GM12864 (cell line): ENCODE measurements at regions not wholly inside any gene's neighbourhood (a gene's known extent, or its start where the extent isn't known, plus 50 kb on each side); places are given as distances from the start of the nearest gene placed in this dataset.

Source experiments
- DNase-seq: peaks from one replicate; pipeline ENCODE4 v3.0.0-alpha.2; 2011; ENCODE audit warnings: low read depth
- H3K4me3 ChIP-seq: 2 replicates; pipeline ENCODE4 v1.5.1; 2011; ENCODE audit warnings: mild to moderate bottlenecking, low read depth, low read length, control low read depth
- TF ChIP-seq, protein P1 (sequence below): IDR thresholded peaks from 2 replicates; pipeline ENCODE4 v1.5.1; 2011; ENCODE audit warnings: low read depth, mild to moderate bottlenecking, moderate library complexity, low read length, control low read depth, inconsistent platforms; ENCODE audit errors: missing control alignments

DNA sequence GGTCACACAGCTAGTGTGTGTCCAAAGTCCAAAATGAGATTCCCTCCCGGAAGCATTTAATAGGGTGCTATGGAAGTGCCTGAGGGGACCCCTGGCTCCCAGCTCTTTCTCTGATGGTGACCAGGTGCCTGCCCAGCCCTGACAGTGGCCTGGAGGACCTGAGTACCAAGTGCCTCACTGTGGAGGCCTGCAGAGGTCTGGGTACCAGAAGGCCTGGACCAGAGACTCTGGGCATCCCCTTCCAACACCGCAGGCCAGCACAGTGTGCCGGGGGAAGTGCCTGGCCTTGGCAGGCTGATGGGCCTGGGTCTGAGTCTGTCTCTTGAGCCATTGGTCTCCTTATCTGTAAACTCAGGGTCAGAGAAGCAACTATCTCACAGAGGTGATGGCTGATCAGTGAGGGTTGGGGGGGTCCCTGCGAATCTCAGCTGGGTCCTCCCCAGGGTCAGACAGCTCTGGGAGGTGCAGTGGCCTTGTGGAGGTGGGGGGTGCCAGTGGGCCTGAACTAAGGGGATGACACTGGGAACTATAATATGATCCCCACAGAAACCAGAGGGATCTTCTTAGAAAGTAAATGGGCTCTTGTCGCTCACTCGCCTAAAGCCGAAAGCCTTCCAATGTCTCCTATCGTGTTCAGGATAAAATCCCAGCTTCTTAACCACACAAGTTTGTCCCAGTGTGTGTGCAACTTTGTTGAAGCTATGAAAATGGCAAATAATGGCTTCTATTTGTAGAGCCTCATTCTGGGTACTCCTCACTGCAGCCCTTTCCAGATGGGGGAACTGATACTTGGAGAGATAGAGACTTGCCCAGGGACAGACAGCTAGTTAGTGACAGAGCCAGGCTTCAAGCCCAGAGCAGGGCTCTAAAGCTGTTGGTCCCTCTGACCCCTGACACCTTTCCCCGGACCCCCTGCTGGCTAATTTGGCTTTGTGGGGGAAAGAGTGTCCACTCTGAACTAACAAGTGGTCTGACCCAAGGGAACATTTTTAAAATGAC is 225.1 kb downstream of the TFCP2L1 start:
- H3K4me3 ChIP-seq: no peak overlapping the region
- TF ChIP-seq, protein P1, sequence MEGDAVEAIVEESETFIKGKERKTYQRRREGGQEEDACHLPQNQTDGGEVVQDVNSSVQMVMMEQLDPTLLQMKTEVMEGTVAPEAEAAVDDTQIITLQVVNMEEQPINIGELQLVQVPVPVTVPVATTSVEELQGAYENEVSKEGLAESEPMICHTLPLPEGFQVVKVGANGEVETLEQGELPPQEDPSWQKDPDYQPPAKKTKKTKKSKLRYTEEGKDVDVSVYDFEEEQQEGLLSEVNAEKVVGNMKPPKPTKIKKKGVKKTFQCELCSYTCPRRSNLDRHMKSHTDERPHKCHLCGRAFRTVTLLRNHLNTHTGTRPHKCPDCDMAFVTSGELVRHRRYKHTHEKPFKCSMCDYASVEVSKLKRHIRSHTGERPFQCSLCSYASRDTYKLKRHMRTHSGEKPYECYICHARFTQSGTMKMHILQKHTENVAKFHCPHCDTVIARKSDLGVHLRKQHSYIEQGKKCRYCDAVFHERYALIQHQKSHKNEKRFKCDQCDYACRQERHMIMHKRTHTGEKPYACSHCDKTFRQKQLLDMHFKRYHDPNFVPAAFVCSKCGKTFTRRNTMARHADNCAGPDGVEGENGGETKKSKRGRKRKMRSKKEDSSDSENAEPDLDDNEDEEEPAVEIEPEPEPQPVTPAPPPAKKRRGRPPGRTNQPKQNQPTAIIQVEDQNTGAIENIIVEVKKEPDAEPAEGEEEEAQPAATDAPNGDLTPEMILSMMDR: no peak
- no peak for DNase-seq

DNA sequence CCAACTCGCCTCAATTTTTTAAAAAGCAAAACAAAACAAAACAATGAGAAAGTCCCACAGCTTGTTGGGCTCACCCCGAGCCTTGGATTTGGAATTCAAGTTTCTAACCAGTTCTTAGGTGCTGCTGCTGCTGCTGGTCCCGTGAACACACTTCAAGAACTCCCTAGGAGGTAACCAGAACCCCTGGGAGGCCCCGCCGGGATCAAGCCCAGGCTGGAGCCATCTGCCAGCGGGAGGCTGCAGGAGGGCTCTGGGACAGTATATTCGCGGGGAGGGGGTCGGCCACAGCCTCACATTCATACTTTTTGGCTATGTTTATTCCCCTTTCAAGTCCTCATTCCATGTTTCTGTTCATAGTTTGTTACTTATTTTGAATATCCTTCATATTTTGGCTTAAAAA is 223.4 kb downstream of the TFCP2L1 start:
- TF ChIP-seq, protein P1: no peak
- no peak for DNase-seq

DNA sequence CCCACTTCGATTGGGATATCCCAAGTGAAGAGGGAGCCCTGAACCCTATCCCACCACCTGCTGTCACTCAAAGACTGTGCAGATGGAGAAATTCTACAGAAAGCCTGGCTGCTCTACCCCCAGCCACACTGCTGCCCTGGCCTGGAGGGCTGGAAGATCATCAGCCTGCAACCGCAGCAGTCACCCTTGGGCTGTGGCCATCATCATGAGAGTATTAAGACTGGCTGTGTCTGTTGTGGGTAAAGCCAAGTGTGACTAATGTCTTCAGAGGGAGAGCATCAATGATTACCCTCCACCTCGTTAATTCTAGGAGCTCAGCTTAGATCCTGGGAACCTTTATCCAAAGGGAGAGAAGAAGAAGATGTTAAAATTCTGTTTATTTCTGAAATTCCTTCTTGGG is 221.5 kb downstream of the TFCP2L1 start:
- no peak for DNase-seq
- no peak overlapping the region for H3K4me3 ChIP-seq
- TF ChIP-seq, protein P1: no peak

More for the DNA sequence above, 223.4 kb downstream of the TFCP2L1 start:
- H3K4me3 ChIP-seq: no peak overlapping the region

DNA sequence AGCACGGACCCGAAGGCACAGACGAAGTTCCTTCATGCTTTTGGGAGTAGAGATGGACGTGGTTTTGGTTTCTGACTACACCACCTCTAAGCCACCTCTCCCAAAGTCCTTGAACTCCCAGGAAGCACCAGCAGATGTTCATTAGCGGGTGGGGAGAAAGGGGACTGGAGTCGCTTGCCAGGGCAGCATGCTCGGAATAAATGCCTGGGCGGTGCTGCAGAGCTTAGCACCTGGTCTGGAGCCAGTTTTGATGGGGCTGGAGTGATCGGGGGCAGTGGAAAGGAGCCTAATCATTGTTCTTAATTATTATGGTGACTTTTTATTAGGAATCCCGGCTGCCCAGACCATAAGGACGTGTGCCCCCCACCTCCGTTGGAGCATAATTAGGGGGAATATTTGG is 220.8 kb downstream of the TFCP2L1 start:
- H3K4me3 ChIP-seq: no peak overlapping the region
- TF ChIP-seq, protein P1: no peak
- no peak for DNase-seq

DNA sequence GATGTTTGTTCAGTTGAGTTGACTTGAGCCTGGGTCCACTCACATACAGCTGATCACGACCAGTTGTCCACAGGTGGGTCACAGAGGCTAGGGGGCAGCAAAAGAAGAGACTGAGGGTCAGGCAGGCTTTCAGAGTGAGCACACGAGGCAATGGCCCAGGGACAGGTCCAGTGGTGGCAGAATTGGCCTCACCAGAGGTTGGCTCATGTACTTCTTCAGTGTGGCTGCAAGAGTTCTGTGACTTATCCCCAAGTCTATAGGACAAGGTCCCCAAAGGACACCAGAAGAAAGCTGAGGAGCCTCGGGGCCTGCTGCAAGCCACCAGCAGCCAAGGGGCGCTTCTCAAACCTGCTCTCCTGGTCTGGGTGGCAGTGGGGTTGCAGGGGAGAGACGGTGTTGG is 219.8 kb downstream of the TFCP2L1 start:
- TF ChIP-seq, protein P1: no peak
- H3K4me3 ChIP-seq: no peak overlapping the region
- no peak for DNase-seq

DNA sequence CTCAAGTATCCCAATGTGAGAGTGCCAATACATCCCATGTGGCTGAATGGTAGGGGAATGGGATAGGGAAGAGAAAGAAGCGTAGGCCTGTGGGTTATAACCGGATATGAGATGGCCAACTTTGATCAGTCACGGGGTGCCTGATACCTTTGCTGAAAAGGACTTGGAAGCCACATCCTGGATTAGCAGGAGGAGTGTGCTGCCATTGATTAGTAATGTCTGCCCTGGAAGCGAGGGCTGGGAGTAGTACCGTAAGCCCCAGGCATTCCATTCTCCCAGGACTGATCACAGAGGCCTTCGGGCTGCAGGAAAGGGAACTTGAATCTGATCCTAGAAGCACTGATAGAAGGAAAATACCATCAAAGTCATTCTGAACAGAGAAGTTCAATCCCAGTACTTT is 218.5 kb downstream of the TFCP2L1 start:
- DNase-seq: no peak
- TF ChIP-seq, protein P1: no peak

More for the DNA sequence above, 218.5 kb downstream of the TFCP2L1 start:
- H3K4me3 ChIP-seq: no peak overlapping the region
